Esophagus muscularis mucosa (tissue), 4 donors: ENCODE measurements at regions not wholly inside any gene's neighbourhood (a gene's known extent, or its start where the extent isn't known, plus 50 kb on each side); places are given as distances from the start of the nearest gene placed in this dataset.

Experiments
- EP300 ChIP-seq: sonication (generic); formaldehyde crosslinking; IDR thresholded peaks from one replicate; pipeline ENCODE4 v1.6.1; 2017; ENCODE audit warnings: antibody characterized with exemption
- POLR2A ChIP-seq: fragments of 450-650 bp; IDR thresholded peaks from one replicate; pipeline ENCODE4 v1.6.1; 2017; ENCODE audit warnings: antibody characterized with exemption, moderate library complexity, mild to moderate bottlenecking, low read depth
- TF ChIP-seq, protein P1 (sequence below), 3 experiments: fragments of 200-600 bp in 2 of 3; fragments of 450-650 bp in 1 of 3; sonication (generic) in 2 of 3; IDR thresholded peaks; one replicate each; pipeline ENCODE4 v1.5.1; 2017 to 2019; ENCODE audit warnings: antibody characterized with exemption in 3 of 3, mild to moderate bottlenecking in 2 of 3, moderate library complexity in 1 of 3

DNA sequence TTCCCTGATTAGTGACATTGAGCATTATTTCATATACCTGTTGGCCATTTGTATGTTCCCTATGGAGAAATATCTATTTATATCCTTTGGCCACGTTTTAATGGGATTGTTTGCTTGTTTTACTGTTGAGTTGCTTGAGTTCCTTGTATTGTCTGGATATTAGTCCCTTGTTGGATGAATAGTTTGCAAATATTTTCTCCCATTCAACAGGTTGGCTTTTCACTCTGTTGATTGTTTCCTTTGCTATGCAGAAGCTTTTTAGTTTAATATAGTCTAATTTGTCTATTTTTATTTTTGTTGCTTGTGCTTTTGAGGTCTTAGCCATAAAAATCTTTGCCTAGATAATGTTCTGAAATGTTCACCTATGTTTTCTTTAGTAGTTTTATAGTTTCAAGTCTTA is 60.2 kb upstream of the HUWE1 start:
- TF ChIP-seq, protein P1, sequence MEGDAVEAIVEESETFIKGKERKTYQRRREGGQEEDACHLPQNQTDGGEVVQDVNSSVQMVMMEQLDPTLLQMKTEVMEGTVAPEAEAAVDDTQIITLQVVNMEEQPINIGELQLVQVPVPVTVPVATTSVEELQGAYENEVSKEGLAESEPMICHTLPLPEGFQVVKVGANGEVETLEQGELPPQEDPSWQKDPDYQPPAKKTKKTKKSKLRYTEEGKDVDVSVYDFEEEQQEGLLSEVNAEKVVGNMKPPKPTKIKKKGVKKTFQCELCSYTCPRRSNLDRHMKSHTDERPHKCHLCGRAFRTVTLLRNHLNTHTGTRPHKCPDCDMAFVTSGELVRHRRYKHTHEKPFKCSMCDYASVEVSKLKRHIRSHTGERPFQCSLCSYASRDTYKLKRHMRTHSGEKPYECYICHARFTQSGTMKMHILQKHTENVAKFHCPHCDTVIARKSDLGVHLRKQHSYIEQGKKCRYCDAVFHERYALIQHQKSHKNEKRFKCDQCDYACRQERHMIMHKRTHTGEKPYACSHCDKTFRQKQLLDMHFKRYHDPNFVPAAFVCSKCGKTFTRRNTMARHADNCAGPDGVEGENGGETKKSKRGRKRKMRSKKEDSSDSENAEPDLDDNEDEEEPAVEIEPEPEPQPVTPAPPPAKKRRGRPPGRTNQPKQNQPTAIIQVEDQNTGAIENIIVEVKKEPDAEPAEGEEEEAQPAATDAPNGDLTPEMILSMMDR (IDR thresholded peaks at IDR 0.05), result no peak
- no peak for TF ChIP-seq POLR2A
- TF ChIP-seq EP300, result no peak
